Muscle layer of colon (tissue), 2 donors: ENCODE measurements at regions not wholly inside any gene's neighbourhood (a gene's known extent, or its start where the extent isn't known, plus 50 kb on each side); places are given as distances from the start of the nearest gene placed in this dataset.

Experiments
- H3K27ac ChIP-seq: one replicate; pipeline ENCODE4 v1.7.0; 2013; ENCODE audit warnings: low read depth, mild to moderate bottlenecking, low read length, moderate library complexity
- H3K27me3 ChIP-seq, 2 donors: one replicate each; pipeline ENCODE4 v1.7.0; 2013; ENCODE audit warnings: low read length in 2 of 2, mild to moderate bottlenecking in 2 of 2; ENCODE audit not compliant: insufficient read depth in 2 of 2, control insufficient read depth in 1 of 2
- H3K36me3 ChIP-seq: one replicate; pipeline ENCODE4 v1.7.0; 2013; ENCODE audit warnings: mild to moderate bottlenecking, low read length; ENCODE audit not compliant: insufficient read depth
- H3K4me1 ChIP-seq: one replicate; pipeline ENCODE4 v1.7.0; 2013; ENCODE audit warnings: mild to moderate bottlenecking, low read length; ENCODE audit not compliant: insufficient read depth
- H3K4me3 ChIP-seq, 2 donors: one replicate each; pipeline ENCODE4 v1.7.0; 2013; ENCODE audit warnings: low read length in 2 of 2, low read depth in 1 of 2, mild to moderate bottlenecking in 1 of 2, moderate library complexity in 1 of 2
- H3K9ac ChIP-seq: one replicate; pipeline ENCODE4 v1.7.0; 2013; ENCODE audit warnings: low read length
- H3K9me3 ChIP-seq: one replicate; pipeline ENCODE4 v1.7.0; 2013; ENCODE audit warnings: mild to moderate bottlenecking, low read length
- donor health status: abdominal sarcoma.
- donor health status: Adenocarcinoma of cecum.

GRCh38 chr6:14974372-14974771 lies 271.5 kb upstream of the JARID2 start:
- Histone ChIP-seq H3K27me3 (no peaks in the 10 kb centered on the region), H3K4me1 (no peaks in the 10 kb centered on the region), H3K9ac (no peak overlapping the region), H3K36me3 (no peaks in the 10 kb centered on the region), H3K9me3 (no peaks in the 10 kb centered on the region), H3K27ac (no peak overlapping the region), H3K4me3 (no peak overlapping the region)

GRCh38 chr6:14974792-14975470 lies 270.9 kb upstream of the JARID2 start:
- no peak overlapping the region for H3K9ac ChIP-seq
- no peaks in the 10 kb centered on the region for H3K9me3 ChIP-seq
- no peaks in the 10 kb centered on the region for H3K36me3 ChIP-seq
- H3K27me3 ChIP-seq, result no peaks in the 10 kb centered on the region
- H3K4me3 ChIP-seq, result no peak overlapping the region
- H3K4me1 ChIP-seq, result no peaks in the 10 kb centered on the region
- no peak overlapping the region for H3K27ac ChIP-seq

GRCh38 chr6:14975471-14975817 lies 270.4 kb upstream of the JARID2 start:
- no peaks in the 10 kb centered on the region for H3K9me3 ChIP-seq
- no peaks in the 10 kb centered on the region for H3K4me1 ChIP-seq
- H3K4me3 ChIP-seq, result no peak overlapping the region
- no peak overlapping the region for H3K27ac ChIP-seq
- no peak overlapping the region for H3K9ac ChIP-seq
- no peaks in the 10 kb centered on the region for H3K36me3 ChIP-seq
- no peaks in the 10 kb centered on the region for H3K27me3 ChIP-seq

- Histone ChIP-seq H3K27ac (no peak overlapping the region), H3K4me1 (no peaks in the 10 kb centered on the region), H3K27me3 (no peaks in the 10 kb centered on the region), H3K9ac (no peak overlapping the region), H3K4me3 (no peak overlapping the region), H3K36me3 (no peaks in the 10 kb centered on the region), H3K9me3 (no peaks in the 10 kb centered on the region)
These were observed 268.0 kb upstream of the JARID2 start for GRCh38 chr6:14977747-14978382.

GRCh38 chr6:14981960-14982359 lies 263.9 kb upstream of the JARID2 start:
- H3K36me3 ChIP-seq, result no peaks in the 10 kb centered on the region
- no peaks in the 10 kb centered on the region for H3K9me3 ChIP-seq
- H3K9ac ChIP-seq, result no peak overlapping the region
- H3K27me3 ChIP-seq, result no peaks in the 10 kb centered on the region
- peaks cover 11% of the 10 kb centered on the region for H3K4me1 ChIP-seq
- no peak overlapping the region for H3K27ac ChIP-seq
- no peak overlapping the region for H3K4me3 ChIP-seq

- Histone ChIP-seq H3K4me3 (no peak overlapping the region), H3K9ac (no peak overlapping the region), H3K36me3 (no peaks in the 10 kb centered on the region), H3K4me1 (peaks cover 11% of the 10 kb centered on the region), H3K27ac (no peak overlapping the region), H3K27me3 (no peaks in the 10 kb centered on the region), H3K9me3 (no peaks in the 10 kb centered on the region)
These were observed 262.0 kb upstream of the JARID2 start for GRCh38 chr6:14983599-14984518.

GRCh38 chr6:14984519-14984853 lies 261.4 kb upstream of the JARID2 start:
- Histone ChIP-seq H3K9ac (no peak overlapping the region), H3K27me3 (no peaks in the 10 kb centered on the region), H3K4me1 (peaks cover 11% of the 10 kb centered on the region), H3K36me3 (no peaks in the 10 kb centered on the region), H3K4me3 (no peak overlapping the region), H3K27ac (no peak overlapping the region), H3K9me3 (no peaks in the 10 kb centered on the region)

GRCh38 chr6:14985366-14985765 lies 260.5 kb upstream of the JARID2 start:
- no peak overlapping the region for H3K4me3 ChIP-seq
- H3K9me3 ChIP-seq, result no peaks in the 10 kb centered on the region
- H3K9ac ChIP-seq, result no peak overlapping the region
- no peak overlapping the region for H3K27ac ChIP-seq
- H3K27me3 ChIP-seq, result no peaks in the 10 kb centered on the region
- peaks cover 11% of the 10 kb centered on the region for H3K4me1 ChIP-seq
- H3K36me3 ChIP-seq, result no peaks in the 10 kb centered on the region

GRCh38 chr6:14986370-14986769 lies 259.5 kb upstream of the JARID2 start:
- no peaks in the 10 kb centered on the region for H3K36me3 ChIP-seq
- H3K27ac ChIP-seq, result no peak overlapping the region
- H3K27me3 ChIP-seq, result no peaks in the 10 kb centered on the region
- H3K4me1 ChIP-seq, result peaks cover 11% of the 10 kb centered on the region
- no peak overlapping the region for H3K9ac ChIP-seq
- no peaks in the 10 kb centered on the region for H3K9me3 ChIP-seq
- no peak overlapping the region for H3K4me3 ChIP-seq

- H3K9ac ChIP-seq, result no peak overlapping the region
These were observed 258.4 kb upstream of the JARID2 start for GRCh38 chr6:14987490-14987889.

GRCh38 chr6:14992382-14992781 lies 253.5 kb upstream of the JARID2 start:
- no peaks in the 10 kb centered on the region for H3K36me3 ChIP-seq
- no peaks in the 10 kb centered on the region for H3K4me1 ChIP-seq
- no peak overlapping the region for H3K27ac ChIP-seq
- H3K9me3 ChIP-seq, result no peaks in the 10 kb centered on the region
- no peak overlapping the region for H3K9ac ChIP-seq
- H3K27me3 ChIP-seq, result no peaks in the 10 kb centered on the region
- H3K4me3 ChIP-seq, result no peak overlapping the region

More at GRCh38 chr6:14987490-14987889, 258.4 kb upstream of the JARID2 start:
- Histone ChIP-seq H3K27me3 (no peaks in the 10 kb centered on the region), H3K9me3 (no peaks in the 10 kb centered on the region), H3K27ac (no peak overlapping the region), H3K4me1 (peaks cover 11% of the 10 kb centered on the region), H3K4me3 (no peak overlapping the region), H3K36me3 (no peaks in the 10 kb centered on the region)
